AG10803 (cell line): ENCODE measurements at regions not wholly inside any gene's neighbourhood (a gene's known extent, or its start where the extent isn't known, plus 50 kb on each side); places are given as distances from the start of the nearest gene placed in this dataset.

ENCODE experiments used
- DNase-seq: peaks from one replicate; pipeline ENCODE4 v3.0.0; 2010; ENCODE audit warnings: low read depth
- H3K4me3 ChIP-seq: 2 replicates; pipeline ENCODE4 v1.5.1; 2011; ENCODE audit warnings: mild to moderate bottlenecking, low read length, control low read depth
- CTCF ChIP-seq: conservative IDR thresholded peaks from 2 replicates; pipeline ENCODE4 v1.5.1; 2011; ENCODE audit warnings: mild to moderate bottlenecking, low read length, control low read depth, inconsistent platforms

GRCh38 chr6:26270486-26270861, 94.5 kb upstream of the BTN3A2 start:
- no peak for TF ChIP-seq CTCF
- H3K4me3 ChIP-seq: peak overlapping the region; percentile 64
- no peak for DNase-seq

- H3K4me3 ChIP-seq: peak overlapping the region; percentile 64
- no peak for TF ChIP-seq CTCF
- DNase-seq: peak; percentile 82
These were observed 93.9 kb upstream of the BTN3A2 start for GRCh38 chr6:26270903-26271667.

GRCh38 chr6:26271668-26272024, 93.4 kb upstream of the BTN3A2 start:
- peak overlapping the region; percentile 64 for H3K4me3 ChIP-seq

GRCh38 chr6:26272171-26272637, 92.8 kb upstream of the BTN3A2 start:
- no peak for DNase-seq
- H3K4me3 ChIP-seq: peak overlapping the region; percentile 44
- TF ChIP-seq CTCF: no peak

More at GRCh38 chr6:26271668-26272024, 93.4 kb upstream of the BTN3A2 start:
- DNase-seq: no peak
- TF ChIP-seq CTCF: no peak

- no peak for TF ChIP-seq CTCF
- H3K4me3 ChIP-seq: peak overlapping the region; percentile 70
- peak; percentile 30 for DNase-seq
These were observed 91.1 kb upstream of the BTN3A2 start for GRCh38 chr6:26273673-26274588.

GRCh38 chr6:26275663-26276062, 89.3 kb upstream of the BTN3A2 start:
- H3K4me3 ChIP-seq: no peak overlapping the region
- DNase-seq: no peak
- no peak for TF ChIP-seq CTCF
